ENCODE measurements at regions not wholly inside any gene's neighbourhood (a gene's known extent, or its start where the extent isn't known, plus 50 kb on each side); places are given as distances from the start of the nearest gene placed in this dataset.

DNA sequence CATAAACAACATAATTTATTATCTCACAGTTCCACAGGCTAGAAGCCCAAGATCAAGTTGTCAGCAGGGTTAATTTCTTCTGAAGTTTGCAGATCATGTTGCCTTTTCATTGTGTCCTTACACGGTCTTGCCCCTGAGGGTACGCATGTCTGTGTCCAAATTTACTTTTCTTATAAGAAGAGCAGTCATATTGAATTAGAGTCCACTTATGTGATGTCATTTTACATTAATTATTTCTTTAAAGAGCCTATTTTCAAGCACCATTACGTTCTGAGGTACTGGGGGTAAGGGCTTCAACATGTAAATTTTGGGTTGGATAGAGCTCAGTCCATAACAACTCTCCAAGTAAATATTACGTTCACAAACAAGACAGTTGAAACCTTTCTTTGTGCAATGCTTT is 236.6 kb upstream of the OR4E1 start:
- no peak for TF ChIP-seq CTCF (conservative IDR thresholded peaks at IDR 0.05)
- TF ChIP-seq ZFX (IDR thresholded peaks at IDR 0.05): no peak

All from C4-2B (cell line).